Uterus (tissue), 3 donors: ENCODE measurements at regions not wholly inside any gene's neighbourhood (a gene's known extent, or its start where the extent isn't known, plus 50 kb on each side); places are given as distances from the start of the nearest gene placed in this dataset.
"Not testable (repeated sequence)": the region's sequence is repeated elsewhere in the genome, so short reads cannot be mapped to it uniquely, and the experiment has no call there.

Experiments
- DNase-seq, 2 donors: peaks; one replicate each; pipeline ENCODE4 v3.0.0-alpha.2; 2019 to 2020
- H3K27ac ChIP-seq, 2 donors: fragments of 200-600 bp; sonication (generic); 1 replicate in 1 of 2; 2 replicates in 1 of 2; pipeline ENCODE4 v1.5.1; 2016 to 2018
- H3K27me3 ChIP-seq, 2 donors: fragments of 200-600 bp; sonication (generic); one replicate each; pipeline ENCODE4 v1.5.1; 2018 to 2019; ENCODE audit warnings: control low read depth in 1 of 2
- H3K36me3 ChIP-seq, 2 donors: fragments of 200-600 bp; sonication (generic); one replicate each; pipeline ENCODE4 v1.5.1; 2019; ENCODE audit warnings: control low read depth in 1 of 2
- H3K4me1 ChIP-seq, 2 donors: fragments of 200-600 bp; sonication (generic); one replicate each; pipeline ENCODE4 v1.5.1; 2018 to 2019; ENCODE audit warnings: control low read depth in 1 of 2
- H3K4me3 ChIP-seq, 2 donors: fragments of 200-600 bp; sonication (generic); 1 replicate in 1 of 2; 2 replicates in 1 of 2; pipeline ENCODE4 v1.5.1; 2018 to 2019; ENCODE audit warnings: mild to moderate bottlenecking in 1 of 2
- H3K9me3 ChIP-seq, 2 donors: fragments of 200-600 bp; sonication (generic); one replicate each; pipeline ENCODE4 v1.5.1; 2019; ENCODE audit warnings: control low read depth in 1 of 2
- POLR2A ChIP-seq, 2 donors: fragments of 450-650 bp; IDR thresholded peaks; one replicate each; pipeline ENCODE4 v1.6.1; 2016; ENCODE audit warnings: antibody characterized with exemption in 2 of 2, mild to moderate bottlenecking in 1 of 2, moderate library complexity in 1 of 2
- intact Hi-C: fragments of 100-400 bp; cut with DNase I; formaldehyde crosslinking; loops from one replicate; pipeline ENCODE4 v1.15.1; 2023; ENCODE audit warnings: low total_unique reads
- TF ChIP-seq, protein P1 (sequence below), 4 experiments: fragments of 200-600 bp in 2 of 4; fragments of 450-650 bp in 2 of 4; sonication (generic) in 2 of 4; IDR thresholded peaks; one replicate each; pipeline ENCODE4 v1.5.1; 2016 to 2019; ENCODE audit warnings: antibody characterized with exemption in 4 of 4, mild to moderate bottlenecking in 2 of 4, moderate library complexity in 1 of 4
- donor health status: DM: yes; HTN: yes; CAD: no.

GRCh38 chr3:43844757-43845156 lies 154.0 kb downstream of the ABHD5 start:
- no peaks in the 10 kb centered on the region for H3K9me3 ChIP-seq
- H3K27me3 ChIP-seq = no peaks in the 10 kb centered on the region
- TF ChIP-seq, protein P1, sequence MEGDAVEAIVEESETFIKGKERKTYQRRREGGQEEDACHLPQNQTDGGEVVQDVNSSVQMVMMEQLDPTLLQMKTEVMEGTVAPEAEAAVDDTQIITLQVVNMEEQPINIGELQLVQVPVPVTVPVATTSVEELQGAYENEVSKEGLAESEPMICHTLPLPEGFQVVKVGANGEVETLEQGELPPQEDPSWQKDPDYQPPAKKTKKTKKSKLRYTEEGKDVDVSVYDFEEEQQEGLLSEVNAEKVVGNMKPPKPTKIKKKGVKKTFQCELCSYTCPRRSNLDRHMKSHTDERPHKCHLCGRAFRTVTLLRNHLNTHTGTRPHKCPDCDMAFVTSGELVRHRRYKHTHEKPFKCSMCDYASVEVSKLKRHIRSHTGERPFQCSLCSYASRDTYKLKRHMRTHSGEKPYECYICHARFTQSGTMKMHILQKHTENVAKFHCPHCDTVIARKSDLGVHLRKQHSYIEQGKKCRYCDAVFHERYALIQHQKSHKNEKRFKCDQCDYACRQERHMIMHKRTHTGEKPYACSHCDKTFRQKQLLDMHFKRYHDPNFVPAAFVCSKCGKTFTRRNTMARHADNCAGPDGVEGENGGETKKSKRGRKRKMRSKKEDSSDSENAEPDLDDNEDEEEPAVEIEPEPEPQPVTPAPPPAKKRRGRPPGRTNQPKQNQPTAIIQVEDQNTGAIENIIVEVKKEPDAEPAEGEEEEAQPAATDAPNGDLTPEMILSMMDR (IDR thresholded peaks at IDR 0.05) = no peak
- intact Hi-C loops = no loop called here
- no peaks in the 10 kb centered on the region for H3K36me3 ChIP-seq
- no peak for DNase-seq
- H3K4me3 ChIP-seq = no peak overlapping the region
- no peak overlapping the region for H3K27ac ChIP-seq
- H3K4me1 ChIP-seq = no peaks in the 10 kb centered on the region

DNA sequence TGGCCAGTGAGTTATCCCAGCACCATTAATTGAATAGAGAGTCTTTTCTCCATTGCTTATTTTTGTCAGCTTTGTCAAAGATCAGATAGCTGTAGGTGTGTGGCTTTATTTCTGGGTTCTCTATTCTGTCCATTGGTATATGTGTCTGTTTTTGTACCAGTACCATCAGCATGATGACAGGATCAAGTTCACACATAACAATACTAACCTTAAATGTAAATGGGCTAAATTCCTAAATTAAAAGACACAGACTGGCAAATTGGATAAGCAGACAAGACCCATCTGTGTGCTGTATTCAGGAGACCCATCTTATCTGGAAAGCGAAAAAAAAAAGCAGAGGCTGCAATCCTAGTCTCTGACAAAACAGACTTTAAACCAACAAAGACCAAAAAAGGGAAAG lies 154.8 kb downstream of the ABHD5 start:
- H3K36me3 ChIP-seq, DNase-seq: not testable (repeated sequence)

GRCh38 chr3:43852066-43852465 lies 161.3 kb downstream of the ABHD5 start:
- H3K36me3 ChIP-seq = no peaks in the 10 kb centered on the region
- H3K27me3 ChIP-seq = no peaks in the 10 kb centered on the region
- intact Hi-C loops = no loop called here
- TF ChIP-seq, protein P1 (IDR thresholded peaks at IDR 0.05) = no peak
- TF ChIP-seq POLR2A (IDR thresholded peaks at IDR 0.05) = no peak
- no peak overlapping the region for H3K4me3 ChIP-seq
- no peaks in the 10 kb centered on the region for H3K9me3 ChIP-seq
- no peak overlapping the region for H3K27ac ChIP-seq
- DNase-seq = no peak
- no peaks in the 10 kb centered on the region for H3K4me1 ChIP-seq

More for the DNA sequence above, 154.8 kb downstream of the ABHD5 start:
- H3K27me3 ChIP-seq, intact Hi-C loops, H3K27ac ChIP-seq, H3K4me3 ChIP-seq, H3K4me1 ChIP-seq, H3K9me3 ChIP-seq: not testable (repeated sequence)

DNA sequence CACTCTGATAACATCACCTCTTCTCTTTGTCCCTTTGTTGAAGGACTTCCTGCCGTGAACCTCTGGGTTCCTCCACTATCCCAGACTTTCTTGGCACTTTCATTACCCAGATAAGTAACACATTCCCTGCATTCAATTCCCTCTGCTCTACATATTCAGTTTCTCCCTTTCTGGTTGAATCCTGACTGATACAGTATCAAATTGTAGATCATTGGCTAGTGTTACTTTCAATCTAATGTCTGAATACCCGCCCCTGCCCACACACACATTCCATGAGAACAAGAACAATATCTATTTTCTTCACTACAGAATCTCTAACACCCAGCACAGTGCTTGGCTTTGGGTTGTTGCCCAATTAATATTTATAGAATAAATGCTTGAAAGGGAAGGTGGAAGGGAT lies 163.5 kb downstream of the ABHD5 start:
- no peaks in the 10 kb centered on the region for H3K4me1 ChIP-seq
- no peak overlapping the region for H3K4me3 ChIP-seq
- peaks cover 0 to 3% of the 10 kb centered on the region in 2 donors for H3K27me3 ChIP-seq
- no peak for DNase-seq
- intact Hi-C loops = no loop called here
- TF ChIP-seq POLR2A (IDR thresholded peaks at IDR 0.05) = no peak
- TF ChIP-seq, protein P1 (IDR thresholded peaks at IDR 0.05) = no peak
- H3K36me3 ChIP-seq = no peaks in the 10 kb centered on the region
- no peak overlapping the region for H3K27ac ChIP-seq
- H3K9me3 ChIP-seq = no peaks in the 10 kb centered on the region

DNA sequence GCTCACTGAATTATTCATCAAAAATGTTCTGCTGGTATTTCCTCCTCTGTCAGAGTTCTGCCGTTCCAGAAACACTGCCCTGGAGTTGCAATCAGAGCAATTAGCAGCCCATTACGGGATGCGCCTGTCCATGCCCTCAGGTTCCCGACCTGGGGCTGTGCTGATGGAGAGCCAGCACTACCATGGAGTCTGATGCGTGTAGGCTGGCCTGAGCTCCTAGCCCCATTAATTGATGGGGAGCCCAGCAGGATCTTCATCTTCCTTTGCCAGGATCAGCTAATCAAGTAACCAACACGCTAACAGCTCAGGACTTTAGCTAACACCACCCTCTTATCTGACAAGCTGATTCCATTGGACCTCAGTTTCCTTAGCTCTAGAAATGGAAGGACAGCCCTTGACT lies 164.2 kb downstream of the ABHD5 start:
- H3K27ac ChIP-seq = no peak overlapping the region
- no peaks in the 10 kb centered on the region for H3K9me3 ChIP-seq
- no peak overlapping the region for H3K4me3 ChIP-seq
- peaks cover 0 to 3% of the 10 kb centered on the region in 2 donors for H3K27me3 ChIP-seq
- H3K4me1 ChIP-seq = no peaks in the 10 kb centered on the region
- DNase-seq = no peak
- no peak for TF ChIP-seq POLR2A (IDR thresholded peaks at IDR 0.05)
- TF ChIP-seq, protein P1 (IDR thresholded peaks at IDR 0.05) = no peak
- intact Hi-C loops = no loop called here
- H3K36me3 ChIP-seq = no peaks in the 10 kb centered on the region

DNA sequence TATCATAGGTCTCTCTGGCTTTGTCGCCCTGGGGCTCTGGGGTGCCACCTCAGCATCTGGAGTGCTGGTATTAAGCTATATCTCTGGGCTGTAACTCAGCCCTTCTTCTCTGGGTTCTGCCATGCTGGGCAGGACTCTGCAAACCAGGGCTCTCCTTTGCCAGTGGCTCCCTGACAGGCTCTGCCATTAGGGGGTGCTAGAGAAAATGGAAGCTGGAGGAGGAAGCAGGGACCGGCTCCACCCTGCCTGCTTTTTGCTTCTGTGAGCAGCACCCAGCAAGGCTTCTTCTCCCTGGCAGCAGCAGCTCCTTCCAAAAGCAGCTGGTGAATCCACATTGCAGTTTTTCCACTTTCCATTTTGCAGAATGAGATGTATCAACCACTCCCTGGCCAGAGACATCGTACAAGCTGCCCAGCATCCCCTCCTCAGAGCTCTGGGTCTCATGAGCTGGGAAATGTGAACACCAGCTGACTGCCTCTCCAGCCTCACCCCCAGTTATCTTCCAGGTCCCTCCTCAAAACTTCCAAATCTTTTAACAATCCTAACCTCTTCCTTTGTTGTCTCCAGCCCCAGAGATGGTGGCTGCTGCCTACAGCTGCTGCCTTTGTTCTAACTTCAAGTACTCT lies 165.0 kb downstream of the ABHD5 start:
- DNase-seq = no peak
- Histone ChIP-seq H3K27ac (no peak overlapping the region), H3K9me3 (no peaks in the 10 kb centered on the region), H3K4me3 (no peak overlapping the region), H3K27me3 (peaks cover 0 to 3% of the 10 kb centered on the region in 2 donors), H3K36me3 (no peaks in the 10 kb centered on the region), H3K4me1 (no peaks in the 10 kb centered on the region)
- no peak for TF ChIP-seq POLR2A (IDR thresholded peaks at IDR 0.05)
- TF ChIP-seq, protein P1 (IDR thresholded peaks at IDR 0.05) = no peak
- intact Hi-C loops = no loop called here
